Right hindlimb (tissue), 1 donor: ENCODE measurements at regions not wholly inside any gene's neighbourhood (a gene's known extent, or its start where the extent isn't known, plus 50 kb on each side); places are given as distances from the start of the nearest gene placed in this dataset.

Source experiments
- DNase-seq: peaks from one replicate; pipeline ENCODE4 v3.0.0-alpha.2; 2018

DNA sequence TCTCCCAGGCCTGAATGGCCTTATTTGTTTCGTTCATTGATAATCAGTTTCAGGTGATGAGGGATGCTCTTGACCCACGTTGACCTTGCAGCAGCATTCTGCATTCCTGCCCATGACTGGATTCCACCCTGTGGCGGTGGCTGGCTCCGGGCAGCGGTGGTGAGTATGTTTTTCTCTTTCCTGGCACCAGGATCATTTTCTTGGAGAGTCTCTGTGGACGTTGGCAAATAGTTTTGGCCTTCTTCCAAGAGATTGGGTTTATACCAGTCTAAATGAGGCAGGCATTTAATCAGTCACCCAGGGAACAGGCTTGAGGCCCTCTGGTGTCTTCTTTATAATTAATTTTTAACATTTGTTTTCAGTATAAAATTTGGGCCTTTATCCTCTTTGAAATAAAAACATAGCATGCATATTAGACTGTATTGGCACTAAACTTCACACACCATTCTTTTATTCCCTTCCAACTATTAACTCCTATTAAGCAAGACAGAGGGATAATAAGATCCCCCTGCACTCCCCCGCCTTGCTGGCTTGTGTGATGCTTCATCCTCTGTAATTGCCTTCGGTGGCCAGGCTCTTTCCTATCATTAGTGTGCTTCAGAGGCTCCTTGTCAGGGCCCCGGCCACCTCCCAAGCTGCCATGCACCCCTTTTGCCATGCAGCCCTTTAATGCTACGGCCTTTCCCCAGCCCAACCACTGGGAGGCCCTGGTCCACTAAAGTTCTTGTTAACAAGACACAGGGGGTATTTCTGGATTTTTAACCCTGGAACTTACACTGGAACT lies 176.2 kb upstream of the TOPAZ1 start:
- DNase-seq, result no peak

DNA sequence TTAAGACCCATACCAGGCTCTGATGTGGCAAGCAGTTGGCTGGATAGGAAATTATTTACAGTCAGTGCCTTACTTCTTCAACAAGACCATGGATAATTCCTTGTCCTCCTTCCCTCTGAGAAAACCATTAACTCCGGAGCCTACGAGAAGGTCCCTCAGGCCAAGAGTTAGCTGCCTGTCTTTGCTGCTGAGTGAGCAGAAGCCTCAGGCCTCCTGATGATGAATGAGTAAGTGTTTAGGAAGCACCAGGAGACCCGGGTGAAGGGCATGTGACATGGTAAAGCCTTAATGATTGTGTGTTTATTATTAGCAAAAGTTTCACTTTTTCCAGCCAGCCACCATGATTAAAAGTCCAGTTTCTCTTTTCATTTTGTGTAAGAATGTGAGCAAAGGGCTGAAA lies 174.9 kb upstream of the TOPAZ1 start:
- no peak for DNase-seq

DNA sequence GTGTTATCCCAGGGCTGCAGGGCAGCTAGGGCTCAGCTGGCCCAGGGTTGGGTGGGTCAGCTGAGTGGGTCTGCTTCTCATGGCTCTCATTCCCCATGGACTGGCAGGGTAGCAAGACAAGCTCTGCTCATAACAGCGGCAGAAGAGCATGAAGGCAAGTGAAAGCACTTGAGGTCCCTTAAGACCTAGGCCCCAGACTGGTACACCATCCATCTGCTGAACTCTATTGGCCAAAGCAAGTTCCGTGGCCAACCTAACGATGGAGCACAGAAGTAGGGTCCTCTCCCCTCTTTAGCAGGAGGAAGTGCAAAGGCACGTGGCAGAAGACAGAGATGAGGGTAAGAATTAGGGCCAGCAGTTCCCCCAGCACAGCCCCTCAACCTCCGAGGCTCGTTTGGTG lies 174.3 kb upstream of the TOPAZ1 start:
- DNase-seq, result no peak

DNA sequence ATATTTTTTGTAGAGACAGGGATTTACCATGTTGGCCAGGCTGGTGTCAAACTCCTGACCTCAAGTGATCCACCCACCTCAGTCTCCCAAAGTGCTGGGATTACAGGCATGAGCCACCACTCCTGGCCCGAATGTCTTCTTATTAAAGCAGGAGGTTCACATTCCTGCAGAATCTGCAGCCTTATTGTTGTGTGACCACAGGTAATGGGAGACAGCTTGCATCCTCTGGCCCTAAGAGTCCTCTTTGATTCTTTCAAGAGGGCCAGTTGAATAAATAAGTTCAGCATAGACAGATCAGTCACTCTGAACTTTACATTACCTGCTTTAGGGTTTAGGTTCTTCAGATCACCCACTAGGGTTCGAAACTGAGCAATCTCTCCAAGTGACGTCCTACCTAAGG lies 172.9 kb upstream of the TOPAZ1 start:
- DNase-seq, result no peak

DNA sequence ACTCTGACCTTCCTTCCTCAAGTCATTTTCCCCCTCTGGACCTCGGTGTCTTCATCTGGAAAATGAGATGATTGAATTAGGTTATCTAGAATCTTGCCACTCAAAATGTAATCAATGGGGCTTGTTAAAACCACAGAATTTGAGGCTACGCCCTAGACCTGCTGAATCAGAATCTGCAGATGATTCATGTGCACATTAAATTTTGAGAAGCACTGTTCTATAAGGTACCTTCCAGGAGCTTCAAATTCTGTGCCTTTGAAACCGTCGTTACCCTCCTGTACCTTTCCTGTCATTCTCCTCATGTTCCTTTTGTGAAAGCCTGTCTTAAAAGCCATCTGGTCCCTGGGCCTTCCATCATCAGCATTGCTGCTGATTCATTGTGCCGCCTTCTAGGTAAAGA lies 172.4 kb upstream of the TOPAZ1 start:
- DNase-seq, result no peak

DNA sequence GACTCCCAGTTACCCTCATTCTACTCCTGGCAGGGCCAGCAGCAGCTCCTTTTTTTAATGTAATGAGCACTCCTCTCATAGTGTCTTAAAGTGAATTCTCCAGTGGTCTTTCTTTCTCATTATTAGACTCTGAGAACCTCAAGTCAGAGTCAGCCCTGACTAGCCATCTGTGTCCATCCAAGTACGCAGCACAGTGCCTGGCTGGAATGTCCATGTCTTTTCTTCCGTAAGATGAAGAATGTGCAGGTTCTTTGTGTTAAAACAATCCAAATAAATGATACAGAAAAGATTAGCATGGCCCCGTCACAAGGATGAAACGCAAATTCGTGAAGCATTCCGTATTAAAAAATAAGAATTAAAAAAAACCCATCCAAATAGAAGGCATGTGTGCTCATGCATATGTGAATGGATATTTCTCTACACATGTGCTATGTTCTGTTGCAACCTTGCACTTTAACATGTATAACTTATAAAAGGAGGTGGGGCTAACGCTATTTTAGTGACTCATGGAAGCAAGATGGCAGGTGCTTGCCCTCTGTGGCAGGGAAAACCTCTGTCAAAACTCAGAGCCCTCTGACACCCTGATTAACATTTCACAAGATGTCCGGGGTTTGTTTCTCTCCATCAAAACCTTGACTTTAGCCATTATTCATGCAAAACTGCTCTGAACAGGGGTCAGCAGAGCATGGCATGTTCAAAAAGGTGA lies 170.7 kb upstream of the TOPAZ1 start:
- no peak for DNase-seq

DNA sequence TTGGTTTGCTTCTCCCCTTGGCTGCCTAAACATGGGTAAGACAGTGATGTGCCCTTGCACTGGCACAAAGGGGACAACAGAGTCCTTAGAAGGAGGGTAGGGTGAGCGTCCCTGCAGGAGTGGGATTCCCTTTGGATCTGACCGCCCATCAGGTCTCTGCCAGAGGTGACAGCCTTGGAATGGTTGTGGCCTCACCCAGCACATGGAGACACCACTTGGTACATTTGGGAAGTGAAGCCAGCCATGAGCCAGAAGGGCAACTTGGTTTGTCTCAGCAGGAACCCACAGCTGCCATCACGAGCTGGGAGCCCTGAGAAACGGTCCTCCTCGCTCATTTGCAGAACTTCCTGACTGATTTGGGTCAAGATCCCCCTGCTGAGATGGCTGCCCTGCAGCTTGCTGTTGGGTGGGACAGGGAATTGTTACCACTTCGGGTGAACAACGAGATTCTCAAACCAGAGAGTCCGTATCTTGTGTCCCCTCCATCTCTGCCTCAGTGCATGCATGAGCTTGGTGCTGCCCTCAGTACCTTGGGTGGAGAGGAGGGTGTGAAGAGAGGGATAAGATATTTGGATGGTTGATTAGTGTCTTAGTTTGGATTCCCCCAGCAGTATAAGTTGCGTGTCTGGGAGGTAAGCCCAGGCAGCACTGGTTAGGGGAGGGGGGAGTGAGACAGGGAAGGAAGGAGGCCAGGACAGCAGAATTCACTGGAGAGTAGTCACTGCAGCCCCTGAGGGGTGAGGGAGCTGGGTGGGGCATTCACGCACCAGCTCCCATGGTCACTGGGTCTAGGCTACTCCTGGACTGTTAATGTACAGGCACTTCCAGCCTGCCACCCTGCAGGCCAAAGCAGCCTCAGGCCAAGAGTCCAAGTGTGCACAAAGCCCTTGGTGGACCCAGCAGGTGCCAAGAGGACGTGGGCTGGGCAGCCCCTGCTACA lies 168.8 kb upstream of the TOPAZ1 start:
- no peak for DNase-seq

DNA sequence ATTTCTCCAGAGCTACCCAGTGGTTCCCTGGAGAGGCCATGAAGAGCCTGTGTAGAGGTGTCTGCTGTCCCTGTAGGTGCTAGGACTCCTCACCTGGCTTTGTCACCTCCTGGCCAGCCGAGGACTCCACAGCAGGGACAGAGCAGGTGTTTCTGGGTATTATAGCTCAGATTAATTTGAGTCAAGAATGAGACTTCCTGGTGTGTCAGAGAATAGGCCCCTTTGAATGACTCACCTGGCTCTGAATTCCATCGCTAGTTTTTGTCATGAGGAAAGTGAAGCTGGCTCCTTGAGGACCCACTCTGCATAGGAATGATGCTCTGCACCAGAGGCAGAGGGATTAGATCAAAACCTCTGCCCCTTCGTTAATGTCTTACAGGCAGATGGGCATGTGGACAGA lies 167.5 kb upstream of the TOPAZ1 start:
- DNase-seq, result no peak

DNA sequence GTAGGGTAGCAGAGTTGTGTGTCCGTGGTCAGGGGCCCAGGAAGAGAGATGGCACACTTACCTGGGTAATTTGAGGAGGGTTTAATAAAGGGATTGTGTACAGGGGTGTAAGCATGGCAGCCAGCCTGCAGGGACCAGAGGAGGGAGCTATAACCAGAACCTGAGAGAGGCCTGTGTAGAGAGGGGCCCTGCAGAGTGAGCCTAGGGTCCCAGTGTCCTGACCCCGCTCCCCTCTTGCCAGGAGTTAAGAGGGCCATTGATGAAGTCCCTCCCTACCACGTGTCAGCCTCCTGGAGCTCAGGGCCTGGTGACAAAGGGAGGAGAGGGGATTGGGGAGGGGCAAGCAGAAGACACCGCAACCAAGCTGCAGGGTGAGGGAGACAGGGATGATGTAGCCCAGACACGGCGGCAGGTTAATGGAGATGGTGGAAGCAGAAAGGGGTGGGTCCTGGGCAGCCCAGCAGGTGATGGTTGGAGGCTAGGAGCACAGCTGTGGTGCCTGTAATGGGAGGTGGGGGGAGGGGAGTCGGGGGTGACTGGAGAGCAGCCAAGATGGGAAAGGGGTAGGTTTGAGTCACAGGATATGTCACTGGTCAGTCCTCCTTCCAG lies 165.4 kb upstream of the TOPAZ1 start:
- no peak for DNase-seq

DNA sequence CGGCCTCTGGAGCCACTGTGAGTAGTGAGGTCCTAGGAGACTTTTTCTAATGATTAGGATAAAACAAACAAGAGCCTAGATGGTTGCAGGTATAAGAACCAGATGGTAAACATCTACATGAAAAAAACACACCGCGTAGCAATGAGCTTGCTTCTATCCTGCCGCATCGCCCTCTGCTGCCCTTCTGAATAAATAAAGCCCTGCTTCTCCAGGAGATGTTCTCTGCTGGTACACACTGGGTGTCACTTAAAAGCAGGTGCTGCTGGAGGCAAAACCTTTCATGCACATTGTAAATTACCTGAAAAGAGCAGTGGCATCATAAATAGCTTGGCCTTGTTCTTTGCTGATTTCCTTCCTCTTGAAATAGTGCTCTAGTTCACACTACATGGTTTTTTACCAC lies 164.4 kb upstream of the TOPAZ1 start:
- DNase-seq, result no peak

DNA sequence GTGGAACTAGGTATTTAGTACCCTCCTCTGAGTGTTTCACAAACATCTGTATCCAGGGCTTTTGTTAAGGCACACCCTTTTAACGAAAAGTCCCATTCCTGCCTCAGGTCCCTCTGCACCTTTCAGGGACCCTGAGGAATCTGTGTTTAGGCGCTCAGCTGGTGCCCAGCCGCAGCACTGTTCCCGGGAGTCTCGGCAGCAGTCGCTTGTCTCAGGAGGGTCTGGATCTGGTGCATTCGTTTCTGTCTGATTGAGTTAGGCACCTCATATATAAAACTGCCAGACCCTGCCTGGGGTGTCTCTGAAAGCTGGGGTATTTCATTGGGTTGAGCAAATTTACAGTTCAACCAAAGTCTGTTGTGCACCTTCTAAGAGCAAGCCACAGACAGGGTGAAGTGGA lies 162.8 kb upstream of the TOPAZ1 start:
- DNase-seq, result no peak

DNA sequence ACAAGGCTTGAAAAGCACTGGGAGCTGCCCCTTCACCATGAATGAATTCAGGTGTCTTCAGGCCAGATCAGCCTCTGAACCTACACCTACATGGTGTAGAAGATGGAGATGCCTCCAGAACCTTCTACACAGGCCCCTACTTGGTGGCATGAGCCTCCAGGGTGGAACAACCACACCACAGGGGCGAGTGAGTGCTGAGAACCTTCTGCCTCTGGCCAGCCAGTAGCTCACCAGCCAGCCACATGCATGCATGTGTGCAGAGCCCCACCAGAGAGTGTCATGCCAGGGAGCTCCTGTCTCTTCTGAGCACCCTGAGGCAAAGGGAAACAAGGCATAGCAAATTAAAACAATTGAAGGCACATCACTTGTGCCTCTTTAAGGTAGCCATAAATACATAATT lies 161.8 kb upstream of the TOPAZ1 start:
- DNase-seq, result no peak

DNA sequence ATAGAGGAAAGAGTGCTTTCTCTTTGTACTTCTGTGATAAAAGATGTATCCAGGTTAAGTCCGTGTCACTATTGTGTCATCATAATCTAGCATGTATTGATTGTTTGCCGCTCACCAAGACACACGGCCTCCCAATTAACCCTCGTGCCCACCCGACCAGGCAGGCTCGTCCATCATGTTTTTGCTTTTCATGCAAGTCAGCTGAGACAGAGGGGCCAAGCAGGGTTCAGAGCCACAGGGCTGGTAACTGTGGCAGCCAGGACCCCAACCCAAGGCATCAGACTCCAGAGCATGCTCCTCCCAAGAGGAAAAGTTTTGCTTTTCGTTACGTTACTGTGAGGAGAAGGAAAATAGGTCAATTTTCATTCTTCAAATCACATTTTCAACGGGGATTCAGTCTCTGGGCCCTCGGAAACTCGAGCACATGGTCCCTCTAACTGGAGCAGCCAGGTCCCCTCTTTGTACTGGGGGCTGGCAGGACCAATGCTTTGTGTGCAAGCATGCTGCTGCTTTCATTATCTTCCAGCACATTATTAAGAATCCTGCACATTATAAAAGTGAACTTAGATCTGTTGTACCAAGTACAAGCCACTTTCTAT lies 161.1 kb upstream of the TOPAZ1 start:
- DNase-seq, result no peak

DNA sequence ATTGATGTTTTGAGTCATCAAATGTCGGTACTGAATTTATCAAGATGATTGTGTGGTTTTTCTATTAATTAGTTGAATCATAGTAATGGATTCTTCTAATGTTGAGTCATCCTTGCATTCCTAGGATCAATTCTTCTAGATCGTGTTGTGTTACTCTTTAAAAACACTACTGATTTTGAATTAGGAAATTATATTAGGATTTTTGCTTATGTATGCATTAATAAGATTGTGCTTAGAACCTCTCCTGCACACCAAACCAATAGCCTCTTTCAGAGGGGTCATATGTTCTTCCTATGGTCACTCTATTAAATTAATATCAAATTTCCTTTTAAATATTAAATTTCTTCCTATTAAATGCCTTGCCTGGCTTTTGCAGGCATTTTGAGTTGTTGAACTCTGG lies 151.7 kb upstream of the TOPAZ1 start:
- DNase-seq, result no peak

DNA sequence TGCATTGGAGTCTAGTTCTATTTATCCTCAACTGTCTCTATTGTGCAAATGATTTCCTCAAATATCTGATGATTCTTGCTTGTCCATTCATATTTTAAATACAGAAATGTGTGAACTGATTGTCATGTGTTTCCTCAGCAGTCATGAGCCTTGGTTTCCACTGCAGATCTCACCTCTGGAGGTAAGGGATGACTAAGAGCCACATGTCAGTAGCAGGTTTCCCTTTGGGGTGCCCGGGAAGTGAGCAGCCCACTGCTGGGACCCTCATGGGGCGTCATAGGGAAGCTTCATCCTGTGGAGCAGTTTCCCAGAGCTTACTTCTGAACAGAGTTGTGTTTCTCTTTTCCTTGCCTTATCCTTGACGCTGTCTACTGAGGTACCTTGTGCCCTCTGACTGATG lies 149.2 kb upstream of the TOPAZ1 start:
- DNase-seq, result no peak

DNA sequence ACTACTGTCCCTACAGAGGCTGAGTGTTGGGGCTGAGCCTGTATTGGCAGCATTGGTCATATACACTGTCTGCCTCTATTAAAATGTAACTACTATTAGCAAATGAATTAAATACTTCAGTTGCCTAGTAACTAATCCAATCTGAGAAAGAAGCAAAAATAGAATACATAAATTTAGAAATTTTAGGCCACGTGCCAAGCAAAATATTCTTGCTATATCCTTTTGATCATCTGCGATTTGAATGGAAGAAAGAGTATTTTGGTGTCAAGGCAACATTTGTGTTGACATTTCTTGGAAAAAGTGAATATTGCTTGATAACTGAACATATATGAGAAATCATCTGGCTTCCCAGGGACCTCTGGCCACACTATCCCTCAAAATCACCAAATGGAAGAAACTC lies 148.2 kb upstream of the TOPAZ1 start:
- no peak for DNase-seq

DNA sequence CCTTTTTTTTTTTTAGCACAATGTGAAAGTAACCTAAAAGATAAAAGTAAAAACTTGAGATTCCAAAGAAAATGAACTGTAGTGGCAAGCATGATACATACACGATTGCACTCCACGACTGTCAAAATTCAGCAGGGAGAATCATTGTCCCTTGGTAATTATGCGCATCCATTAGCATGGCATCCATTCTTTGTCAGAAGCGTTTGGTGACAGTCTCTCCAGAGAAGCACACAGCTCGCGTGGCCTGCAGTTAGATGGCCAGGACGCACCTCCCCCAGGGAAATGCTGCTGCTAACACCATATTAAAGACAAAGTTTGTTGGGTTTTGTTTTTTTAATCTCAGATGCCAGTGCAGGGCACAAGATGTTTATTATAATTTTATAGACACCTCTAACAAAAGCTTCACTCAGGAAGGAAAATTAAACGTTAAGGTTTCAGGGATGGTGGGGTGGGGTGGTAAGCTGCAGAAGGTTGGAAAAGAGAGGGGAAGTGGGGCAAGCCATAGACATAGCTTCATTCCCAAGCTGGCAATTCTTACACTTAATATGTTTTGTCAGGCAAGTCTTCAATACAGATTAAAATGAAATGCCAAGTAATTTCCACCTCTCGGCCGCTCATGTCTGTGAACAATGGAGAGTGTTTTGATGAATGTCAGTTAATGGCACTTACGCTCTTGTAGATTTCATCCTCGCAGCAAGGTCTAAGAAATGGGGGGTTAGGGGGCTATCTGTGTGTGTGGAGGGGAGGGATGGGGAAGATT lies 142.8 kb upstream of the TOPAZ1 start:
- DNase-seq, result no peak

DNA sequence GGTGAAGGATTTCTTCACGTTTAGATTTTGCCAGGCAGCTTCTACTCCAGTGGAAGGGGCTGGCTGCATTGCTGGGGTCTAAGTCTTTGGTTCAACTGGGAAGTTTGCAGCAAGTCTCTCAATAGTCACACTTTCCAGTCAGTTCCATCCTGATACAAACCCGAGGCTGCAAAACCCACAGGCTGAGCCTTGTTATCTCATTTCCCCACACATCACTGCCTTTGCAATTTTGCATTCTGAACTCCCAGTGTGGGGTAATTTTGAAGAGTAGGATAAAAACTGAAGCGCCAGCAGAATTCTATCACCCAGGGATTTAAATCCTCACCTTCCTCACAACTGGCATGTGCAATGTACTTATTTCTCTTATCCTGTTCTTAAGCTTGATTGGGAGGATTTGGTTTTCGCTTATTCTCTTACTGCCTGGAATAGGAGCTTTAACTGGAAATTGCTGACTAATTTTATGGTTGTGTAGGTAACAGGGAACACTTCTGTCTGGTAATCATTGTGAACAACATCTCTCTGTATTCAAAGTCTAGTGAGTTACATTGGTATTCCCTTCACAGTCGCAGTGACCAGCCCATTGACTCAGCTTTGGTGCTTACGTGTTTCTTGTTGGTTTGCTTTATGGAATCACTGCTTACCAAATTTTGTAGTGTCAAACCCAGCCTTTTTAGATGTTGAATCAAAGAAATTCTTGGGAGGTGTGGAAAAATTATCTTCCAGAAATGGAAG lies 142.0 kb upstream of the TOPAZ1 start:
- DNase-seq, result no peak

DNA sequence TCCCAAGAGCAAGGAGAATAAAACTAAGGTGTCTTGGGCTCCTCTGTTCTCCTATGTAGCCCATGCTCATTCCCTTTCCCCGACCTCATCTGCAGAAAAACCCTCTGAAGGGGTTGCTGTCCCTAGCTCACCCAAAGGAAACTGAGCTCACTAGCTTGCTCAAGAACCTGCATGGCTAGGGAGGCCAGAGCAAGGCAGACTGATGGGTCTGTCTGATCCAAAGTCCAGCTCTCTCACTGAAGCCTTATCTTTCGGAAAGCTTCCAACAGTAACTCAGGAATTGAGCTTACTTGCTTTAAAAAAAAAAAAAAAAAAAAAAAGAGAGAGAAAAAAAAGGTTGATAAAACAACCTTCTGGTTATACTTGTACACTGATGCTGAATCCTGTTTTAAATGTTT lies 141.4 kb upstream of the TOPAZ1 start:
- no peak for DNase-seq

DNA sequence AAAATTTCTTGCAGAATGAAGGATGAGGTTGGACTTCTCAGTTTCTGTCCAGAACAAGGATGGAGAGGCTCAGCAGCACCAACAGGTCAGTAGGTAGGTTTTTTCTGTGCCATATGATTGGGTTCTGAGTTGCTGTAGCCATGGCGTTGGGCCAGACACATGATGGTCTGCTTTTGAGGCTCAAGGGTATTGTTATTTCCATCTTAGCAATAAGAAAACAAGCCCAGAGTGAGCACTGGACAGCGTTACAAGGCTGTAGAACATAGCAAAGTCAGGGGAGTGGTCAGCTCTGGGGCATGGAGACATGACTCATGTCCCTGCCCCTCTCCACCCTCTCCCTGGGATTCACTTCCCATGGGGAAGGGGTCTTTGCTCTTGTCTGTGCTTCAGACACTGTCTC lies 137.6 kb upstream of the TOPAZ1 start:
- no peak for DNase-seq

DNA sequence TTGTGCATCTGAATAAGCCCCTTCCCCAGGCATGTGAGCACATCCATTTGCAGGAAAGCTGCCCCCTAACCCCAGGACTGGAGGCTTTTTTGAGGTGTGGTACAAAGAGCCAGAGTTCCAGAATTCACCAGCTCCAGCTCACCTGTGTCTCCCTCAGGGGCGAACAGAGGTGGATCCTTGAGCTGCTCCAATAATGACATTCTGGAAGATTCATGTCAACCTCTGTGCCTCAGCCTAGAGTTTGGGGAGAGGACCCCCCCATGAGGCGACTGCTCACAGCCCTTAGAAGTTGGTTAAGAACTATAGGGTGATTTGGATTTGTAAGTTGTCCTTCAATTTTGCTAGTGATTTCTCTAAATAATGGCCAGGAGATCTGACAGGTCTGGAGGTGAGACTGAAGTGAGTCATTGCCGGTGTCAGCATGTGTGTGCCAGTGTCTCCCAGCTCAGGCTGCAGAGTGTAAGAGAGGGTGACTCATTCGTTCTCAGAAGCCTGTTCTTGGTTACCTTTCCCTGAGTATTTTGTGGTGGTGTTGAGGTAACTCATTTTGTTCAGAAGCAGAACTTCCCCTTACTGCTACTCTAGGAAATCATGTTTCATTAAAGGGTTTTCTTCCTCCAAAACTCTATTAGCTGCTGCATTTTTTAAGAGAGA lies 136.9 kb upstream of the TOPAZ1 start:
- no peak for DNase-seq
